ENCODE measurements at regions not wholly inside any gene's neighbourhood (a gene's known extent, or its start where the extent isn't known, plus 50 kb on each side); places are given as distances from the start of the nearest gene placed in this dataset.
A peak's percentile ranks its signal among the peaks of the same experiment; 100 is the strongest.

GRCh38 chr14:94963051-94963450 is 193.1 kb upstream of the GSC start:
- DNase-seq (ENCODE audit: low spot score) = no peak
- in situ Hi-C loops (cut with HindIII; ENCODE audit: low sequenced_read_pairs) = no loop called here

- no peak for DNase-seq (ENCODE audit: low spot score)
- in situ Hi-C loops (cut with HindIII; ENCODE audit: low sequenced_read_pairs) = no loop called here
These were observed 192.3 kb upstream of the GSC start for GRCh38 chr14:94962166-94962575.

GRCh38 chr14:94961386-94962165 is 191.7 kb upstream of the GSC start:
- DNase-seq (ENCODE audit: low spot score) = no peak
- in situ Hi-C loops (cut with HindIII; ENCODE audit: low sequenced_read_pairs) = no loop called here

- in situ Hi-C loops (cut with HindIII; ENCODE audit: low sequenced_read_pairs) = no loop called here
- DNase-seq (ENCODE audit: low spot score) = no peak
These were observed 190.5 kb upstream of the GSC start for GRCh38 chr14:94960285-94961001.

GRCh38 chr14:94953541-94954260 is 183.8 kb upstream of the GSC start:
- DNase-seq (ENCODE audit: low spot score) = no peak
- in situ Hi-C loops (cut with HindIII; ENCODE audit: low sequenced_read_pairs) = no loop called here

GRCh38 chr14:94952097-94952496 is 182.2 kb upstream of the GSC start:
- in situ Hi-C loops (cut with HindIII; ENCODE audit: low sequenced_read_pairs) = no loop called here
- no peak for DNase-seq (ENCODE audit: low spot score)

- in situ Hi-C loops (cut with HindIII; ENCODE audit: low sequenced_read_pairs) = no loop called here
- DNase-seq (ENCODE audit: low spot score) = no peak
These were observed 176.3 kb upstream of the GSC start for GRCh38 chr14:94946244-94946643.

GRCh38 chr14:94945615-94946014 is 175.7 kb upstream of the GSC start:
- no peak for DNase-seq (ENCODE audit: low spot score)
- in situ Hi-C loops (cut with HindIII; ENCODE audit: low sequenced_read_pairs) = no loop called here

- in situ Hi-C loops (cut with HindIII; ENCODE audit: low sequenced_read_pairs) = no loop called here
- DNase-seq (ENCODE audit: low spot score) = no peak
These were observed 174.8 kb upstream of the GSC start for GRCh38 chr14:94944636-94945258.

- in situ Hi-C loops (cut with HindIII; ENCODE audit: low sequenced_read_pairs) = no loop called here
These were observed 172.7 kb upstream of the GSC start for GRCh38 chr14:94942601-94943000.

GRCh38 chr14:94941311-94941710 is 171.4 kb upstream of the GSC start:
- in situ Hi-C loops (cut with HindIII; ENCODE audit: low sequenced_read_pairs) = no loop called here
- no peak for DNase-seq (ENCODE audit: low spot score)

More at GRCh38 chr14:94942601-94943000, 172.7 kb upstream of the GSC start:
- DNase-seq (ENCODE audit: low spot score) = no peak

GRCh38 chr14:94940263-94940993 is 170.5 kb upstream of the GSC start:
- DNase-seq (ENCODE audit: low spot score) = no peak
- in situ Hi-C loops (cut with HindIII; ENCODE audit: low sequenced_read_pairs) = no loop called here

GRCh38 chr14:94938016-94938415 is 168.1 kb upstream of the GSC start:
- in situ Hi-C loops (cut with HindIII; ENCODE audit: low sequenced_read_pairs) = no loop called here
- DNase-seq (ENCODE audit: low spot score) = no peak

- in situ Hi-C loops (cut with HindIII; ENCODE audit: low sequenced_read_pairs) = no loop called here
- DNase-seq (ENCODE audit: low spot score) = no peak
These were observed 167.2 kb upstream of the GSC start for GRCh38 chr14:94936901-94937685.

GRCh38 chr14:94936401-94936892 is 166.5 kb upstream of the GSC start:
- in situ Hi-C loops (cut with HindIII; ENCODE audit: low sequenced_read_pairs) = no loop called here

GRCh38 chr14:94935706-94936300 is 165.9 kb upstream of the GSC start:
- in situ Hi-C loops (cut with HindIII; ENCODE audit: low sequenced_read_pairs) = no loop called here
- no peak for DNase-seq (ENCODE audit: low spot score)

More at GRCh38 chr14:94936401-94936892, 166.5 kb upstream of the GSC start:
- peak; percentile 37 for DNase-seq (ENCODE audit: low spot score)

GRCh38 chr14:94934276-94934810 is 164.4 kb upstream of the GSC start:
- DNase-seq (ENCODE audit: low spot score) = no peak
- in situ Hi-C loops (cut with HindIII; ENCODE audit: low sequenced_read_pairs) = no loop called here
